ENCODE measurements at regions not wholly inside any gene's neighbourhood (a gene's known extent, or its start where the extent isn't known, plus 50 kb on each side); places are given as distances from the start of the nearest gene placed in this dataset.

DNA sequence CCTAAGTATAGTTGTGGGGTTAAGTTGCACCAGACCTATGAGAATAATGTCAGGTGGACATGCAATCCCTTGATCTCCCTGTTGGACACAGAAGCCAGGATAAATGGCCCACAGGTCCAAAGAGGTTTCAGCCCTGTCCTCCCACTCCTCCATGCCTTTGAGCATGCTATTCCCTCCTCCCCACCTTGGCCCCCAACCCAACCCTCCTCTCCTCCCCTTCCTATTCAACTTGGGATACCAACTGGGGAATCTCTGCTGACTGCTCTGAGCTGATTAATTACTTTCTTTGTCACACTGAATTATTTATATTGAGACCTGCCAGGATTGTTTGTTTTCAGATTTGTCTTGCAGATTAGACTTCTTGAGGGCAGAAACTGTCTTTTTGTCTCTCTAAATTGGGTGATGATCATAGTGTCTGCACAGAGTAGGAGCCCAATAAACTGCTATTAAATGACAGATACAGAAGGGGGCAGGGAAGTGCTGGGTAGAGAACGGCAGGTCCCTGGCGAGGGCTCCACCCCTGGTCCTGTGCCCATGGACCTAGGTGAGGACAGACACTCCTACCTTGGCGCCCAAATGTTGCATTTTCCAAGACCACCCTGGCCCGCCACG lies 120.9 kb downstream of the UNC5CL start:
- TF ChIP-seq, protein P1, sequence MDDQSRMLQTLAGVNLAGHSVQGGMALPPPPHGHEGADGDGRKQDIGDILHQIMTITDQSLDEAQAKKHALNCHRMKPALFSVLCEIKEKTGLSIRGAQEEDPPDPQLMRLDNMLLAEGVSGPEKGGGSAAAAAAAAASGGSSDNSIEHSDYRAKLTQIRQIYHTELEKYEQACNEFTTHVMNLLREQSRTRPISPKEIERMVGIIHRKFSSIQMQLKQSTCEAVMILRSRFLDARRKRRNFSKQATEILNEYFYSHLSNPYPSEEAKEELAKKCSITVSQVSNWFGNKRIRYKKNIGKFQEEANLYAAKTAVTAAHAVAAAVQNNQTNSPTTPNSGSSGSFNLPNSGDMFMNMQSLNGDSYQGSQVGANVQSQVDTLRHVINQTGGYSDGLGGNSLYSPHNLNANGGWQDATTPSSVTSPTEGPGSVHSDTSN (IDR thresholded peaks at IDR 0.05) = no peak
- TF ChIP-seq, protein P2, sequence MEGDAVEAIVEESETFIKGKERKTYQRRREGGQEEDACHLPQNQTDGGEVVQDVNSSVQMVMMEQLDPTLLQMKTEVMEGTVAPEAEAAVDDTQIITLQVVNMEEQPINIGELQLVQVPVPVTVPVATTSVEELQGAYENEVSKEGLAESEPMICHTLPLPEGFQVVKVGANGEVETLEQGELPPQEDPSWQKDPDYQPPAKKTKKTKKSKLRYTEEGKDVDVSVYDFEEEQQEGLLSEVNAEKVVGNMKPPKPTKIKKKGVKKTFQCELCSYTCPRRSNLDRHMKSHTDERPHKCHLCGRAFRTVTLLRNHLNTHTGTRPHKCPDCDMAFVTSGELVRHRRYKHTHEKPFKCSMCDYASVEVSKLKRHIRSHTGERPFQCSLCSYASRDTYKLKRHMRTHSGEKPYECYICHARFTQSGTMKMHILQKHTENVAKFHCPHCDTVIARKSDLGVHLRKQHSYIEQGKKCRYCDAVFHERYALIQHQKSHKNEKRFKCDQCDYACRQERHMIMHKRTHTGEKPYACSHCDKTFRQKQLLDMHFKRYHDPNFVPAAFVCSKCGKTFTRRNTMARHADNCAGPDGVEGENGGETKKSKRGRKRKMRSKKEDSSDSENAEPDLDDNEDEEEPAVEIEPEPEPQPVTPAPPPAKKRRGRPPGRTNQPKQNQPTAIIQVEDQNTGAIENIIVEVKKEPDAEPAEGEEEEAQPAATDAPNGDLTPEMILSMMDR (IDR thresholded peaks at IDR 0.05) = no peak
- TF ChIP-seq PHF8 (IDR thresholded peaks at IDR 0.05; ENCODE audit: borderline replicate concordance, low read depth) (no peak), CHD4 (IDR thresholded peaks at IDR 0.05; ENCODE audit: borderline replicate concordance) (no peak), POLR2A (IDR thresholded peaks at IDR 0.05; ENCODE audit: low read length) (no peak), MYC (IDR thresholded peaks at IDR 0.05; ENCODE audit: borderline replicate concordance, low read length) (no peak), SMC3 (IDR thresholded peaks at IDR 0.05) (no peak), JUNB (IDR thresholded peaks at IDR 0.05) (no peak), CHD2 (IDR thresholded peaks at IDR 0.05; ENCODE audit: low read length, partially characterized antibody) (no peak), ZNF302 (CRISPR knock-in tag; IDR thresholded peaks at IDR 0.05) (no peak)
- TF ChIP-seq, protein P3, sequence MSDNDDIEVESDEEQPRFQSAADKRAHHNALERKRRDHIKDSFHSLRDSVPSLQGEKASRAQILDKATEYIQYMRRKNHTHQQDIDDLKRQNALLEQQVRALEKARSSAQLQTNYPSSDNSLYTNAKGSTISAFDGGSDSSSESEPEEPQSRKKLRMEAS (IDR thresholded peaks at IDR 0.05) = no peak
- TF ChIP-seq, protein P4, sequence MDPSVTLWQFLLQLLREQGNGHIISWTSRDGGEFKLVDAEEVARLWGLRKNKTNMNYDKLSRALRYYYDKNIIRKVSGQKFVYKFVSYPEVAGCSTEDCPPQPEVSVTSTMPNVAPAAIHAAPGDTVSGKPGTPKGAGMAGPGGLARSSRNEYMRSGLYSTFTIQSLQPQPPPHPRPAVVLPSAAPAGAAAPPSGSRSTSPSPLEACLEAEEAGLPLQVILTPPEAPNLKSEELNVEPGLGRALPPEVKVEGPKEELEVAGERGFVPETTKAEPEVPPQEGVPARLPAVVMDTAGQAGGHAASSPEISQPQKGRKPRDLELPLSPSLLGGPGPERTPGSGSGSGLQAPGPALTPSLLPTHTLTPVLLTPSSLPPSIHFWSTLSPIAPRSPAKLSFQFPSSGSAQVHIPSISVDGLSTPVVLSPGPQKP (IDR thresholded peaks at IDR 0.05; ENCODE audit: low read depth, low read length) = no peak
